ENCODE measurements at regions not wholly inside any gene's neighbourhood (a gene's known extent, or its start where the extent isn't known, plus 50 kb on each side); places are given as distances from the start of the nearest gene placed in this dataset.
"Not testable (repeated sequence)": the region's sequence is repeated elsewhere in the genome, so short reads cannot be mapped to it uniquely, and the experiment has no call there.

GRCh38 chr12:97714107-97714563, 251.5 kb downstream of the RMST start:
- DNase-seq = no peak

- DNase-seq = no peak
These were observed 253.8 kb downstream of the RMST start for GRCh38 chr12:97716356-97716755.

- not testable (repeated sequence) for DNase-seq
These were observed 261.2 kb downstream of the RMST start for GRCh38 chr12:97723801-97724200.

- no peak for DNase-seq
These were observed 282.9 kb downstream of the RMST start for GRCh38 chr12:97745406-97746101.

GRCh38 chr12:97748298-97748697, 285.7 kb downstream of the RMST start:
- no peak for DNase-seq

- no peak for DNase-seq
These were observed 289.1 kb downstream of the RMST start for GRCh38 chr12:97751704-97752103.

GRCh38 chr12:97752129-97752528, 289.5 kb downstream of the RMST start:
- DNase-seq = no peak

GRCh38 chr12:97753332-97753731, 290.7 kb downstream of the RMST start:
- DNase-seq = no peak

GRCh38 chr12:97754306-97754705, 291.7 kb downstream of the RMST start:
- DNase-seq = no peak

GRCh38 chr12:97756066-97756666, 293.6 kb downstream of the RMST start:
- no peak for DNase-seq

GRCh38 chr12:97756741-97757140, 294.1 kb downstream of the RMST start:
- no peak for DNase-seq

- DNase-seq = no peak
These were observed 295.0 kb downstream of the RMST start for GRCh38 chr12:97757481-97758193.

GRCh38 chr12:97758194-97758501, 295.5 kb downstream of the RMST start:
- no peak for DNase-seq

GRCh38 chr12:97758586-97758985, 296.0 kb downstream of the RMST start:
- no peak for DNase-seq

- DNase-seq = no peak
These were observed 298.0 kb downstream of the RMST start for GRCh38 chr12:97760601-97761000.

- DNase-seq = no peak
These were observed 300.5 kb downstream of the RMST start for GRCh38 chr12:97763113-97763512.

GRCh38 chr12:97764700-97765099, 302.1 kb downstream of the RMST start:
- no peak for DNase-seq

- no peak for DNase-seq
These were observed 304.7 kb downstream of the RMST start for GRCh38 chr12:97767347-97767746.

GRCh38 chr12:97778111-97778510, 315.5 kb downstream of the RMST start:
- DNase-seq = no peak

- no peak for DNase-seq
These were observed 318.7 kb downstream of the RMST start for GRCh38 chr12:97781342-97781741.

- no peak for DNase-seq
These were observed 322.3 kb downstream of the RMST start for GRCh38 chr12:97784904-97785303.

- no peak for DNase-seq
These were observed 327.7 kb downstream of the RMST start for GRCh38 chr12:97790281-97790680.

- DNase-seq = no peak
These were observed 334.9 kb downstream of the RMST start for GRCh38 chr12:97797473-97797872.

- DNase-seq = no peak
These were observed 338.0 kb downstream of the RMST start for GRCh38 chr12:97800561-97800960.
